HG03571 (cell line): ENCODE measurements at regions not wholly inside any gene's neighbourhood (a gene's known extent, or its start where the extent isn't known, plus 50 kb on each side); places are given as distances from the start of the nearest gene placed in this dataset.
A peak's percentile ranks its signal among the peaks of the same experiment; 100 is the strongest.
"Not testable (repeated sequence)": the region's sequence is repeated elsewhere in the genome, so short reads cannot be mapped to it uniquely, and the experiment has no call there.

Experiments
- ATAC-seq: cut with Tn5 transposase; IDR thresholded peaks from one replicate; pipeline ENCODE4 v1.9.1; 2021; ENCODE audit not compliant: unreplicated experiment

GRCh38 chr16:72598696-72599095 is 426.7 kb upstream of the PMFBP1 start:
- ATAC-seq: no peak

GRCh38 chr16:72597938-72598337 is 426.0 kb upstream of the PMFBP1 start:
- no peak for ATAC-seq

GRCh38 chr16:72596373-72596772 is 424.4 kb upstream of the PMFBP1 start:
- no peak for ATAC-seq

- ATAC-seq: peak; percentile 85
Observed at GRCh38 chr16:72590151-72590937, 418.4 kb upstream of the PMFBP1 start.

- ATAC-seq: no peak
Observed at GRCh38 chr16:72588551-72588950, 416.6 kb upstream of the PMFBP1 start.

- ATAC-seq: not testable (repeated sequence)
Observed at GRCh38 chr16:72578061-72578460, 406.1 kb upstream of the PMFBP1 start.

- no peak for ATAC-seq
Observed at GRCh38 chr16:72576189-72576588, 404.2 kb upstream of the PMFBP1 start.

GRCh38 chr16:72569677-72570076 is 397.7 kb upstream of the PMFBP1 start:
- no peak for ATAC-seq

- ATAC-seq: no peak
Observed at GRCh38 chr16:72568502-72568901, 396.5 kb upstream of the PMFBP1 start.

- no peak for ATAC-seq
Observed at GRCh38 chr16:72566174-72566573, 394.2 kb upstream of the PMFBP1 start.

GRCh38 chr16:72565106-72565505 is 393.2 kb upstream of the PMFBP1 start:
- ATAC-seq: no peak

GRCh38 chr16:72560617-72561016 is 388.7 kb upstream of the PMFBP1 start:
- no peak for ATAC-seq

GRCh38 chr16:72558501-72558900 is 386.5 kb upstream of the PMFBP1 start:
- no peak for ATAC-seq

- ATAC-seq: no peak
Observed at GRCh38 chr16:72554935-72555334, 383.0 kb upstream of the PMFBP1 start.

GRCh38 chr16:72552654-72553053 is 380.7 kb upstream of the PMFBP1 start:
- no peak for ATAC-seq

GRCh38 chr16:72551649-72552048 is 379.7 kb upstream of the PMFBP1 start:
- no peak for ATAC-seq

GRCh38 chr16:72549878-72550277 is 377.9 kb upstream of the PMFBP1 start:
- ATAC-seq: no peak

GRCh38 chr16:72542102-72542501 is 370.1 kb upstream of the PMFBP1 start:
- no peak for ATAC-seq

GRCh38 chr16:72537664-72538063 is 365.7 kb upstream of the PMFBP1 start:
- ATAC-seq: no peak

- ATAC-seq: no peak
Observed at GRCh38 chr16:72536723-72537435, 364.9 kb upstream of the PMFBP1 start.

GRCh38 chr16:72532906-72533410 is 361.0 kb upstream of the PMFBP1 start:
- no peak for ATAC-seq

GRCh38 chr16:72530434-72530833 is 358.5 kb upstream of the PMFBP1 start:
- ATAC-seq: no peak
